ENCODE measurements at regions not wholly inside any gene's neighbourhood (a gene's known extent, or its start where the extent isn't known, plus 50 kb on each side); places are given as distances from the start of the nearest gene placed in this dataset.

DNA sequence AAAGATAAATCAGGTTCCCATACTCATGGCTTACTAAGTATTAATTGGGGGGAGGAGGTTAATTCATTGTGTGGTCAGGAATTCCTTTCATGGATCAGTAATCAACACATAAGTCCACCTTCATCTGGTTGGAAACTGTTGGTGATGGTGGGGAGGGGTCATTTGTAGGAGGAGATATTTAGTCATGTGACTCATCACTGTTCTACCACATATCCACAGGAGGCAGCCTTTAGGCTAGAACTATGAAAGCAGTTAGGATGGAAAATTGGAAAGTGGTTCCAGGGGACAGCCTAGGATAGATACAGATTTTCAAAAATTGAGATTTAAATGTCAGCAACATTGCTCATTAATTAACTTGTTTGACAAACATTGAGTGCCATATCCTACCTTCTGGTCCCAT, 122.8 kb upstream of the PAXBP1 start:
- TF ChIP-seq SIN3A (IDR thresholded peaks at IDR 0.05; ENCODE audit: borderline replicate concordance, insufficient read depth, low read depth, low read length), result no peak
- TF ChIP-seq, protein P1, sequence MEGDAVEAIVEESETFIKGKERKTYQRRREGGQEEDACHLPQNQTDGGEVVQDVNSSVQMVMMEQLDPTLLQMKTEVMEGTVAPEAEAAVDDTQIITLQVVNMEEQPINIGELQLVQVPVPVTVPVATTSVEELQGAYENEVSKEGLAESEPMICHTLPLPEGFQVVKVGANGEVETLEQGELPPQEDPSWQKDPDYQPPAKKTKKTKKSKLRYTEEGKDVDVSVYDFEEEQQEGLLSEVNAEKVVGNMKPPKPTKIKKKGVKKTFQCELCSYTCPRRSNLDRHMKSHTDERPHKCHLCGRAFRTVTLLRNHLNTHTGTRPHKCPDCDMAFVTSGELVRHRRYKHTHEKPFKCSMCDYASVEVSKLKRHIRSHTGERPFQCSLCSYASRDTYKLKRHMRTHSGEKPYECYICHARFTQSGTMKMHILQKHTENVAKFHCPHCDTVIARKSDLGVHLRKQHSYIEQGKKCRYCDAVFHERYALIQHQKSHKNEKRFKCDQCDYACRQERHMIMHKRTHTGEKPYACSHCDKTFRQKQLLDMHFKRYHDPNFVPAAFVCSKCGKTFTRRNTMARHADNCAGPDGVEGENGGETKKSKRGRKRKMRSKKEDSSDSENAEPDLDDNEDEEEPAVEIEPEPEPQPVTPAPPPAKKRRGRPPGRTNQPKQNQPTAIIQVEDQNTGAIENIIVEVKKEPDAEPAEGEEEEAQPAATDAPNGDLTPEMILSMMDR (IDR thresholded peaks at IDR 0.05), result no peak
- TF ChIP-seq, protein P2, sequence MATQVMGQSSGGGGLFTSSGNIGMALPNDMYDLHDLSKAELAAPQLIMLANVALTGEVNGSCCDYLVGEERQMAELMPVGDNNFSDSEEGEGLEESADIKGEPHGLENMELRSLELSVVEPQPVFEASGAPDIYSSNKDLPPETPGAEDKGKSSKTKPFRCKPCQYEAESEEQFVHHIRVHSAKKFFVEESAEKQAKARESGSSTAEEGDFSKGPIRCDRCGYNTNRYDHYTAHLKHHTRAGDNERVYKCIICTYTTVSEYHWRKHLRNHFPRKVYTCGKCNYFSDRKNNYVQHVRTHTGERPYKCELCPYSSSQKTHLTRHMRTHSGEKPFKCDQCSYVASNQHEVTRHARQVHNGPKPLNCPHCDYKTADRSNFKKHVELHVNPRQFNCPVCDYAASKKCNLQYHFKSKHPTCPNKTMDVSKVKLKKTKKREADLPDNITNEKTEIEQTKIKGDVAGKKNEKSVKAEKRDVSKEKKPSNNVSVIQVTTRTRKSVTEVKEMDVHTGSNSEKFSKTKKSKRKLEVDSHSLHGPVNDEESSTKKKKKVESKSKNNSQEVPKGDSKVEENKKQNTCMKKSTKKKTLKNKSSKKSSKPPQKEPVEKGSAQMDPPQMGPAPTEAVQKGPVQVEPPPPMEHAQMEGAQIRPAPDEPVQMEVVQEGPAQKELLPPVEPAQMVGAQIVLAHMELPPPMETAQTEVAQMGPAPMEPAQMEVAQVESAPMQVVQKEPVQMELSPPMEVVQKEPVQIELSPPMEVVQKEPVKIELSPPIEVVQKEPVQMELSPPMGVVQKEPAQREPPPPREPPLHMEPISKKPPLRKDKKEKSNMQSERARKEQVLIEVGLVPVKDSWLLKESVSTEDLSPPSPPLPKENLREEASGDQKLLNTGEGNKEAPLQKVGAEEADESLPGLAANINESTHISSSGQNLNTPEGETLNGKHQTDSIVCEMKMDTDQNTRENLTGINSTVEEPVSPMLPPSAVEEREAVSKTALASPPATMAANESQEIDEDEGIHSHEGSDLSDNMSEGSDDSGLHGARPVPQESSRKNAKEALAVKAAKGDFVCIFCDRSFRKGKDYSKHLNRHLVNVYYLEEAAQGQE (IDR thresholded peaks at IDR 0.05; ENCODE audit: insufficient read depth in 1 of 2, low read depth in 2 of 2, low read length in 1 of 2), result no peak

Data from Panc1 (cell line).